Lower lobe of right lung (tissue), 2 donors: ENCODE measurements at regions not wholly inside any gene's neighbourhood (a gene's known extent, or its start where the extent isn't known, plus 50 kb on each side); places are given as distances from the start of the nearest gene placed in this dataset.
"Not testable (repeated sequence)": the region's sequence is repeated elsewhere in the genome, so short reads cannot be mapped to it uniquely, and the experiment has no call there.

Source experiments
- ATAC-seq, 2 donors: fragments of 200-7000 bp; cut with Tn5 transposase; one replicate each; pipeline ENCODE4 v1.9.1; 2020 to 2022; ENCODE audit warnings: mild to moderate bottlenecking in 2 of 2, moderate library complexity in 2 of 2
- DNase-seq: peaks from one replicate; pipeline ENCODE4 v3.0.0-alpha.2; 2020
- H3K27ac ChIP-seq: fragments of 200-600 bp; one replicate; pipeline ENCODE4 v1.8.0; 2022
- H3K27me3 ChIP-seq: fragments of 200-600 bp; one replicate; pipeline ENCODE4 v1.8.0; 2022; ENCODE audit warnings: low read depth
- H3K36me3 ChIP-seq: fragments of 200-600 bp; one replicate; pipeline ENCODE4 v1.8.0; 2022; ENCODE audit warnings: mild to moderate bottlenecking
- H3K4me1 ChIP-seq: fragments of 200-600 bp; one replicate; pipeline ENCODE4 v1.8.0; 2022
- H3K4me3 ChIP-seq: fragments of 200-600 bp; one replicate; pipeline ENCODE4 v1.8.0; 2022; ENCODE audit warnings: mild to moderate bottlenecking
- H3K9me3 ChIP-seq: fragments of 200-600 bp; one replicate; pipeline ENCODE4 v1.8.0; 2022
- CTCF ChIP-seq: fragments of 200-600 bp; IDR thresholded peaks from one replicate; pipeline ENCODE4 v1.8.0; 2022; ENCODE audit warnings: antibody characterized with exemption, mild to moderate bottlenecking
- intact Hi-C: fragments of 100-400 bp; cut with DNase I; formaldehyde crosslinking; loops from one replicate; pipeline ENCODE4 v1.11.0; 2022
- donor health status: DM: no; HTN: yes; CAD: no; lungs with severe emphysema.

GRCh38 chr10:83515001-83515400 is 624.3 kb upstream of the GHITM start:
- no peak for TF ChIP-seq CTCF
- Histone ChIP-seq H3K36me3 (no peaks in the 10 kb centered on the region), H3K27ac (no peak overlapping the region), H3K9me3 (no peaks in the 10 kb centered on the region), H3K4me1 (no peaks in the 10 kb centered on the region), H3K27me3 (no peaks in the 10 kb centered on the region), H3K4me3 (no peak overlapping the region)
- intact Hi-C loops, result no loop called here
- DNase-seq, result no peak
- ATAC-seq, result no peak

- no peaks in the 10 kb centered on the region for H3K9me3 ChIP-seq
- DNase-seq (no peak), ATAC-seq (no peak)
- no peak overlapping the region for H3K4me3 ChIP-seq
- no peak for TF ChIP-seq CTCF
- no peaks in the 10 kb centered on the region for H3K27me3 ChIP-seq
- H3K36me3 ChIP-seq, result no peaks in the 10 kb centered on the region
- intact Hi-C loops, result no loop called here
- H3K27ac ChIP-seq, result no peak overlapping the region
- no peaks in the 10 kb centered on the region for H3K4me1 ChIP-seq
Observed at GRCh38 chr10:83516788-83517187, 622.5 kb upstream of the GHITM start.

GRCh38 chr10:83517456-83517855 is 621.9 kb upstream of the GHITM start:
- Histone ChIP-seq H3K9me3 (no peaks in the 10 kb centered on the region), H3K4me1 (no peaks in the 10 kb centered on the region), H3K27me3 (no peaks in the 10 kb centered on the region), H3K4me3 (no peak overlapping the region), H3K27ac (no peak overlapping the region), H3K36me3 (no peaks in the 10 kb centered on the region)
- intact Hi-C loops, result no loop called here
- ATAC-seq (no peak), DNase-seq (no peak)
- no peak for TF ChIP-seq CTCF

- no peak for TF ChIP-seq CTCF
- Histone ChIP-seq H3K4me3 (no peak overlapping the region), H3K27ac (no peak overlapping the region), H3K36me3 (no peaks in the 10 kb centered on the region), H3K4me1 (no peaks in the 10 kb centered on the region), H3K27me3 (no peaks in the 10 kb centered on the region), H3K9me3 (no peaks in the 10 kb centered on the region)
- ATAC-seq (no peak), DNase-seq (no peak)
- intact Hi-C loops, result no loop called here
Observed at GRCh38 chr10:83518779-83519178, 620.5 kb upstream of the GHITM start.

- ATAC-seq, H3K27me3 ChIP-seq, H3K36me3 ChIP-seq, intact Hi-C loops, H3K27ac ChIP-seq, H3K4me3 ChIP-seq, H3K9me3 ChIP-seq, H3K4me1 ChIP-seq, DNase-seq: not testable (repeated sequence)
Observed at GRCh38 chr10:83520386-83520785, 618.9 kb upstream of the GHITM start.

- DNase-seq (no peak), ATAC-seq (no peak)
- peaks cover 4% of the 10 kb centered on the region for H3K9me3 ChIP-seq
- intact Hi-C loops, result no loop called here
- no peak overlapping the region for H3K27ac ChIP-seq
- H3K27me3 ChIP-seq, result no peaks in the 10 kb centered on the region
- no peaks in the 10 kb centered on the region for H3K4me1 ChIP-seq
- no peak overlapping the region for H3K4me3 ChIP-seq
- no peak for TF ChIP-seq CTCF
- no peaks in the 10 kb centered on the region for H3K36me3 ChIP-seq
Observed at GRCh38 chr10:83522456-83522855, 616.9 kb upstream of the GHITM start.
